HEK293T (cell line): ENCODE measurements at regions not wholly inside any gene's neighbourhood (a gene's known extent, or its start where the extent isn't known, plus 50 kb on each side); places are given as distances from the start of the nearest gene placed in this dataset.
"Not testable (repeated sequence)": the region's sequence is repeated elsewhere in the genome, so short reads cannot be mapped to it uniquely, and the experiment has no call there.

ENCODE experiments used
- CTCF ChIA-PET: fragments of 350-600 bp; formaldehyde crosslinking; extraction: SDS; loops from one replicate; lab custom pipeline; 2021; ENCODE audit warnings: antibody characterized with exemption, inconsistent platforms; lab: Yijun Ruan, JAX
- POLR2A ChIA-PET: fragments of 350-600 bp; formaldehyde crosslinking; extraction: SDS; loops from one replicate; lab custom pipeline; 2020; ENCODE audit warnings: antibody characterized with exemption, inconsistent platforms; lab: Yijun Ruan, JAX
- DNase-seq: peaks from one replicate; pipeline ENCODE4 v3.0.0; 2012; ENCODE audit warnings: mixed read lengths; ENCODE audit errors: extremely low spot score
- ARNT ChIP-seq: fragments of 450-650 bp; IDR thresholded peaks from 2 replicates; pipeline ENCODE4 v1.6.1; 2017; ENCODE audit warnings: mild to moderate bottlenecking
- BHLHE40 ChIP-seq: fragments of 450-650 bp; IDR thresholded peaks from 2 replicates; pipeline ENCODE4 v1.6.1; 2016; ENCODE audit warnings: mild to moderate bottlenecking, moderate library complexity, borderline replicate concordance
- CTBP1 ChIP-seq: fragments of 450-650 bp; IDR thresholded peaks from 2 replicates; pipeline ENCODE4 v1.6.1; 2016; ENCODE audit warnings: borderline replicate concordance
- ELF4 ChIP-seq: fragments of 450-650 bp; IDR thresholded peaks from 2 replicates; pipeline ENCODE4 v1.6.1; 2017; ENCODE audit warnings: antibody characterized with exemption
- FOXA1 ChIP-seq: fragments of 450-650 bp; IDR thresholded peaks from 2 replicates; pipeline ENCODE4 v1.6.1; 2016; ENCODE audit warnings: mild to moderate bottlenecking
- FOXK2 ChIP-seq: fragments of 450-650 bp; IDR thresholded peaks from 2 replicates; pipeline ENCODE4 v1.6.1; 2016; ENCODE audit warnings: mild to moderate bottlenecking
- FOXM1 ChIP-seq: fragments of 450-650 bp; IDR thresholded peaks from 2 replicates; pipeline ENCODE4 v1.6.1; 2017; ENCODE audit warnings: mild to moderate bottlenecking, borderline replicate concordance
- HDGF ChIP-seq: fragments of 450-650 bp; IDR thresholded peaks from 2 replicates; pipeline ENCODE4 v1.6.1; 2017; ENCODE audit warnings: antibody characterized with exemption, borderline replicate concordance
- L3MBTL2 ChIP-seq: fragments of 450-650 bp; conservative IDR thresholded peaks from 2 replicates; pipeline ENCODE4 v1.6.1; 2016; ENCODE audit warnings: mild to moderate bottlenecking
- LEF1 ChIP-seq: fragments of 450-650 bp; IDR thresholded peaks from 2 replicates; pipeline ENCODE4 v1.6.1; 2017; ENCODE audit warnings: mild to moderate bottlenecking, borderline replicate concordance
- NFRKB ChIP-seq: fragments of 450-650 bp; IDR thresholded peaks from 2 replicates; pipeline ENCODE4 v1.6.1; 2016; ENCODE audit warnings: mild to moderate bottlenecking, moderate library complexity
- SP1 ChIP-seq: fragments of 450-650 bp; IDR thresholded peaks from 2 replicates; pipeline ENCODE4 v1.6.1; 2017
- SUZ12 ChIP-seq: fragments of 450-650 bp; IDR thresholded peaks from 2 replicates; pipeline ENCODE4 v1.6.1; 2016; ENCODE audit warnings: mild to moderate bottlenecking
- TARDBP ChIP-seq: fragments of 450-650 bp; IDR thresholded peaks from 2 replicates; pipeline ENCODE4 v1.6.1; 2016
- ZNF384 ChIP-seq: fragments of 450-650 bp; IDR thresholded peaks from 2 replicates; pipeline ENCODE4 v1.6.1; 2016
- TF ChIP-seq, protein P1 (sequence below): fragments of 450-650 bp; IDR thresholded peaks from 2 replicates; pipeline ENCODE4 v1.6.1; 2016

DNA sequence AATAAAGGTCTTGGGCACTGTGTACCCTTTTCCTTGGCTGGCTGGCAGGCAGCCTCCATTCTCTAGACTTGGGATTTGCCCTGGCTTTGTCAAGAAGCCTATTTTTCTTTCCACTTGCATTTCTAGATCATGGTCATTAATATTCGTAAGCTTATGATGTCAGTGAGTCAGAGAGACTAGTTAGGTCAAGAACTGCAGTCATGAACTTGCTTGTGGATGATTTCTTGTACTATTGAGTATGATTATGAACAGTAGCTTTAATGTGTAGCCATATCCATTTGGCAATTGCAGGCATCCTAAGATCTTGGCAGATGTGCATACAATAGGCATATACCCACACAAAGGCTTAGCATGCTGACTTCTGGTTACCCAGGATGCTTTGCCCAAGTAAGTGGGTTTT is 186.8 kb upstream of the CLINT1 start:
- CTCF ChIA-PET: interaction anchor here (1.0 to 1.4 kb wide), 2 partner anchors 15 to 130 kb away, joined by 3 to 4 read pairs; no protein-coding TSS in a partner anchor
- TF ChIP-seq ZNF384: no peak
- TF ChIP-seq LEF1: no peak
- no peak for TF ChIP-seq NFRKB
- TF ChIP-seq FOXM1: no peak
- TF ChIP-seq CTBP1: no peak
- TF ChIP-seq BHLHE40: no peak
- TF ChIP-seq, protein P1, sequence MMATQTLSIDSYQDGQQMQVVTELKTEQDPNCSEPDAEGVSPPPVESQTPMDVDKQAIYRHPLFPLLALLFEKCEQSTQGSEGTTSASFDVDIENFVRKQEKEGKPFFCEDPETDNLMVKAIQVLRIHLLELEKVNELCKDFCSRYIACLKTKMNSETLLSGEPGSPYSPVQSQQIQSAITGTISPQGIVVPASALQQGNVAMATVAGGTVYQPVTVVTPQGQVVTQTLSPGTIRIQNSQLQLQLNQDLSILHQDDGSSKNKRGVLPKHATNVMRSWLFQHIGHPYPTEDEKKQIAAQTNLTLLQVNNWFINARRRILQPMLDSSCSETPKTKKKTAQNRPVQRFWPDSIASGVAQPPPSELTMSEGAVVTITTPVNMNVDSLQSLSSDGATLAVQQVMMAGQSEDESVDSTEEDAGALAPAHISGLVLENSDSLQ: no peak
- no peak for TF ChIP-seq TARDBP
- TF ChIP-seq FOXA1: no peak
- TF ChIP-seq ARNT: no peak
- no peak for TF ChIP-seq SUZ12
- TF ChIP-seq SP1: no peak
- no peak for TF ChIP-seq FOXK2
- no peak for TF ChIP-seq ELF4
- no peak for TF ChIP-seq HDGF
- no peak for TF ChIP-seq L3MBTL2
- DNase-seq: no peak
- POLR2A ChIA-PET: no interaction called here

DNA sequence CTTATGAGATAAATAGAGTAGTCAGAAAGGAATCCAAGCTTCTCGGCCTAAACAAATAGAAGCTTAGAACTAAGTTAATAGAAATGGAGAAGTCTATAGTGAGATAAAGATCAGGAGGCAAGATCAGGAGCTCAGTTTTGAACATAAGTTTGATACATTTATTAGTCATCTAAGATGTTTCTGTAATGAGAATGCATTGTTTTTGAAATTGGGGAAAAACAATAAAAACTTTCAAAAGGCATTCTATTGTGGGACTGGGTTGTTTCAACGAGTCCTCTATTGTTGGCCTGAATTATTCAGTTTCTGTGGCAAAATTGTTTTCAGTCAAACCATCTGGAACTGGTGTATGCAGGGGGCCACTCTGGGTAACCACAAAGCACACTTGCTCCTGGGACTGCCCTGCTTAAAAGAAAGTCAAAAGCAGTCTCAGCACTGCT is 181.0 kb upstream of the CLINT1 start:
- no peak for DNase-seq
- CTCF ChIA-PET: no interaction called here
- TF ChIP-seq TARDBP: no peak
- no peak for TF ChIP-seq ELF4
- TF ChIP-seq CTBP1: no peak
- TF ChIP-seq ARNT: no peak
- no peak for TF ChIP-seq SUZ12

DNA sequence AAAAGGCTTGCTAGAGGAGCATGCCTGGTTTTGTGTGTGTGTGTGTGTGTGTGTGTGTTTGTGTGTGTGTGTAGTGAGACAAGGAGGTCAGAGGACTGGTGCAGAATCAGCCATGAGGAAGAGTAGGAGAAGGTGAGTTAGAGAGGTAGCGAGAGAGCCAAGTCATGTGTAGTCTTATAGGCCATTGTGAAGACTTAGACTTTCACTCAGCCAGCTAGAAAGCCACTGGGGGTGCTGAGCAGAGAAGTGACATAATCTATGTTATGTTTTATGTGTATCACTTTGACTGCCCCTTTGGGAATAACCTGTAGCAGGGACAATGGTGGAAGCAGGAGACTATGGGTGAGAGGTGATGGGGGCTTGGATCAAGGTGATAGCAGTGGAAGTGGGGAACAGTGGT is 180.5 kb upstream of the CLINT1 start:
- TF ChIP-seq SUZ12 (no peak), NFRKB (no peak), BHLHE40 (no peak), FOXA1 (no peak), FOXK2 (no peak), FOXM1 (no peak), LEF1 (no peak), TARDBP (no peak), ARNT (no peak), L3MBTL2 (no peak)
- TF ChIP-seq, protein P1: no peak
- ChIA-PET POLR2A (no interaction called here), CTCF (no interaction called here)

More for the DNA sequence above, 181.0 kb upstream of the CLINT1 start:
- POLR2A ChIA-PET: no interaction called here

DNA sequence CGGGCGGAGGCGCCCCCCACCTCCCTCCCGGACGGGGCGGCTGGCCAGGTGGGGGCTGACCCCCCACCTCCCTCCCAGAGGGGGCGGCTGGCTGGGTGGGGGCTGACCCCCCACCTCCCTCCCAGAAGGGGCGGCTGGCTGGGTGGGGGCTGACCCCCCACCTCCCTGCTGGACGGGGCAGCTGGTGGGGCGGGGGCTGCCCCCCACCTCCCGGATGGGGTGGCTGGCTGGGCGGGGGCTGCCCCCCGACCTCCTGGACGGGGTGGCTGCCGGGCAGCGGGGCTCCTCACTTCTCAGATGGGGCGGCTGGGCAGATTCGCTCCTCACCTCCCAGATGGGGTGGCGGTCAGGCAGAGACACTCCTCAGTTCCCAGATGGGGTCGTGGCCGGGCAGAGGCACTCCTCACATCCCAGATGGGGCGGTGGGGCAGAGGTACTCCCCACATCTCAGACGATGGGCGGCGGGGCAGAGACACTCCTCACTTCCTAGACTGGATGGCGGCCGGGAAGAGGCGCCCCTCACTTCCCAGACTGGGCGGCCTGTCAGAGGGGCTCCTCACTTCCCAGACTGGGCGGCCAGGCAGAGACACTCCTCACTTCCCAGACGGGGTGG is 178.1 kb upstream of the CLINT1 start:
- CTCF ChIA-PET, POLR2A ChIA-PET, DNase-seq: not testable (repeated sequence)

More for the DNA sequence above, 180.5 kb upstream of the CLINT1 start:
- no peak for DNase-seq

DNA sequence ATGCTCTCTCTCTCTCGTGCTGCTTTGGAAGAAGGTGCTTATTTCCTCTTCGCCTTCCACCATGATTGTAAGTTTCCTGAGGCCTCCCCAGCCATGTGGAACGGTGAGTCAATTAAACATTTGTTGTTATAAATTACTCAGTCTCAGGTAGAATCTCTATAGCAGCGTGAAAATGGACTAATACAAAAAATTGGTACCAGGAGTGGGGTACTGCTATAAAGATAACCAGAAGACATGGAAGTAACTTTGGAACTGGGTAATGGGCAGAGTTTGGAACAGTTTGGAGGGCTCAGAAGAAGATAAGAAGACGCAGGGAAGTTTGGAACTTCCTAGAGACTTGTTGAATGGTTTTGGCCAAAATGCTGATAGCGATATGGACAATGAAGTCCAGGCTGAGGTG is 175.6 kb upstream of the CLINT1 start:
- CTCF ChIA-PET: not testable (repeated sequence)

DNA sequence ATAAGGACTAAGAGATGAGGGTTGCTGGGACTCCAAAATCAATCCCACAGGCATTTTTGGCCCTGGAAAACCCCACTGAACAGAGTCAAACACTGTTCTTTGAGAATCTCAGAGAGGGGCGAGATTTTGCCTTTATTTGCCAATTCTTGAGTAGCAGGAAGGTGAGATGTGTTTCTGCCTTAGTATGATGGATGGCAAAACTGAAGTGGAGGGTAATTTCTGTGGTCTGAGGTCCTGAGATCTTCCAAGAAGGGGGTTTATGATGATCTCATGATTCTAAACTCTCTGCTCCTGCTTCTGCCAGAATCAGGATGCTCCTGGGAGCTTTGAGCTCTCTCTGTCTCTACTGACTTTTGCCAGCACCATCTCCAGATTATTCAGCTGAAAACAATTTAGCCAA is 174.8 kb upstream of the CLINT1 start:
- ChIA-PET POLR2A (no interaction called here), CTCF (no interaction called here)
- DNase-seq: no peak
- no peak for TF ChIP-seq FOXM1
- TF ChIP-seq FOXK2: no peak

More for the DNA sequence above, 175.6 kb upstream of the CLINT1 start:
- POLR2A ChIA-PET, DNase-seq: not testable (repeated sequence)

DNA sequence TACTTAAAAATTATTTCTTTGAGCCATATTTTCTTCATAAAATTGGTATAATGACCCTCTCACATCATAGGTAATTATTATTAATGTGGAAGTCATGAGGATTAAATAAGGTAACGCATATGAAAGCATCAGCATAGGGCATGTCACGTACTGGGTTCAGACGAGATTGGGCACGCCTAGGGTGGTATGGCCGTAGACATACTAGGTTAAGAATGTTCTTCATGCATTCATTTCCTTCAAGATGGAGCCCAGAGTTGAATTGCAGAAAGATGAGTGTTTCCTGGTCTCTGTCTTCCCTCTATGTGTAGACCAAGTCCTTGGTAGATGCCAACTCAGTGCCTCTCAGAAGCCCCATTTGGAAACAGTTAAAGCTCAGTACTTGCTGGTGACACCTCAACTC is 174.1 kb upstream of the CLINT1 start:
- ChIA-PET CTCF (no interaction called here), POLR2A (no interaction called here)

DNA sequence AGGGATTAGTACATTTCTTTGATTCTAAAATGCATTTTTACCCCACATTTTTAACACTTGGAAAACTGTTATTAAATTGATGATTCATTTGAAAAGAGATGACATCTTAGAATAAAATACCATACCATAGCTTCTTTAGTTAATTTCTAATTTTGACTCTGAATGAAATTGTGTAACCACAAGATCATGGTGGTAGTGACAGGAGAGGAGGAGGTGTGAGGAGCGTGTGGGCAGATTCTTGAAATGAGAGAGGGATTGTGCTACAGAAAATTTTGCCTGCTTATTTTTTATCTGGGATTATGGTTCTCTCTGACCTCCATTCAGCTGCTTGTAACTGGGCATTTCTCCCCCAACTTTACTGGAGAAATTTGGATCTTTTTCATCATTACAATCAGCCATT is 173.3 kb upstream of the CLINT1 start:
- ChIA-PET POLR2A (no interaction called here), CTCF (no interaction called here)

More for the DNA sequence above, 174.1 kb upstream of the CLINT1 start:
- TF ChIP-seq L3MBTL2: no peak
- TF ChIP-seq ELF4: no peak
- no peak for TF ChIP-seq CTBP1
- TF ChIP-seq HDGF: no peak
- TF ChIP-seq BHLHE40: no peak
- no peak for TF ChIP-seq FOXA1
- TF ChIP-seq FOXM1: no peak
- no peak for TF ChIP-seq ZNF384
- TF ChIP-seq TARDBP: no peak
- TF ChIP-seq FOXK2: no peak
- no peak for TF ChIP-seq ARNT
- no peak for DNase-seq

More for the DNA sequence above, 173.3 kb upstream of the CLINT1 start:
- DNase-seq: no peak
- TF ChIP-seq CTBP1: no peak
- TF ChIP-seq FOXK2: no peak
- no peak for TF ChIP-seq SP1
- no peak for TF ChIP-seq L3MBTL2
- no peak for TF ChIP-seq TARDBP
- no peak for TF ChIP-seq ELF4
